ENCODE measurements at regions not wholly inside any gene's neighbourhood (a gene's known extent, or its start where the extent isn't known, plus 50 kb on each side); places are given as distances from the start of the nearest gene placed in this dataset.

DNA sequence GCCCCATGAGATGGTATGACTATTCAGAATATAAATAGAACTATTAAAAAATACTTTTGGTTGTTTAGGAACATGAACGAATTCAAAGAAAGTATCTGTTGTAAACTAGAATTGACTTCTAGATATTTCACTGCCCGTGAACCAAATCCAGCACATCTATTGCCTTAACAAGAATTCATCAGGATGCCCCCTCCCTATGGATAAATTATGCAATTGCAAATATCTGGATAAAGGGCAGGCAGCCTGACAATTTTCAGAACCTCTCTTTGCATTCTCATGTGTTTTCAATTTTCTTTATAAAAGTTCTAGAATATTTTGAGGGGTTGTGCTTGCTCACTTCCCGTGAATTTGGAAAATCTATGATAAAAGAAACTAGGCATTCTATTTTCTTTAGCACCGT is 822.1 kb upstream of the SORCS1 start:
- no peaks in the 10 kb centered on the region for H3K4me1 ChIP-seq (ENCODE audit: control insufficient read depth in 1 of 2, low read depth in 2 of 2)
- ATAC-seq (ENCODE audit: insufficient number of reproducible peaks, low FRiP score, low read depth), result no peak
- H3K9me3 ChIP-seq, result no peaks in the 10 kb centered on the region
- H3K27ac ChIP-seq, result no peak overlapping the region
- H3K36me3 ChIP-seq, result no peaks in the 10 kb centered on the region
- no peaks in the 10 kb centered on the region for H3K27me3 ChIP-seq (replicated peaks; ENCODE audit: insufficient read depth)
- H3K4me3 ChIP-seq, result no peak overlapping the region
- DNase-seq (ENCODE audit: low spot score), result no peak
- TF ChIP-seq, protein P1, sequence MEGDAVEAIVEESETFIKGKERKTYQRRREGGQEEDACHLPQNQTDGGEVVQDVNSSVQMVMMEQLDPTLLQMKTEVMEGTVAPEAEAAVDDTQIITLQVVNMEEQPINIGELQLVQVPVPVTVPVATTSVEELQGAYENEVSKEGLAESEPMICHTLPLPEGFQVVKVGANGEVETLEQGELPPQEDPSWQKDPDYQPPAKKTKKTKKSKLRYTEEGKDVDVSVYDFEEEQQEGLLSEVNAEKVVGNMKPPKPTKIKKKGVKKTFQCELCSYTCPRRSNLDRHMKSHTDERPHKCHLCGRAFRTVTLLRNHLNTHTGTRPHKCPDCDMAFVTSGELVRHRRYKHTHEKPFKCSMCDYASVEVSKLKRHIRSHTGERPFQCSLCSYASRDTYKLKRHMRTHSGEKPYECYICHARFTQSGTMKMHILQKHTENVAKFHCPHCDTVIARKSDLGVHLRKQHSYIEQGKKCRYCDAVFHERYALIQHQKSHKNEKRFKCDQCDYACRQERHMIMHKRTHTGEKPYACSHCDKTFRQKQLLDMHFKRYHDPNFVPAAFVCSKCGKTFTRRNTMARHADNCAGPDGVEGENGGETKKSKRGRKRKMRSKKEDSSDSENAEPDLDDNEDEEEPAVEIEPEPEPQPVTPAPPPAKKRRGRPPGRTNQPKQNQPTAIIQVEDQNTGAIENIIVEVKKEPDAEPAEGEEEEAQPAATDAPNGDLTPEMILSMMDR (IDR thresholded peaks at IDR 0.05), result no peak

DNA sequence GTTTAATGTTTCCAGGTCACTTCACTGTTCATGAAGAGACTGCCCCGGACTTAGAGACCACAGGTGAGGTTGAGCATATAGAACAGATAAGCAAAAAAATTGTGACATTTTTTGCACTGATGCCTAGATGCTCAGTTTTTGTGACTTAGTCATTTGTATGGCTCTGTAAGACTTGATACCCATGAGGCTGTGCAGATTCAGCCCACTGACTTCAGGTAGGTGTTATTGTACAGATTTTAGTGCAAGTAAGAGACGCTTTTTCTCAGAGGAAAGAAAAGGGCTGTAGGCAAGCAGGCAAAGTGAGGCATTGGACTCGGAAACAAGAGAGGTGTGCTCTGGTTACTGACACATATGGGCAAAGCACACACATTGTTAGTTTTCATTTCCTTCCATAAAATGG is 820.1 kb upstream of the SORCS1 start:
- DNase-seq (ENCODE audit: low spot score) (no peak), ATAC-seq (ENCODE audit: insufficient number of reproducible peaks, low FRiP score, low read depth) (no peak)
- Histone ChIP-seq H3K27ac (no peak overlapping the region), H3K4me1 (ENCODE audit: control insufficient read depth in 1 of 2, low read depth in 2 of 2) (no peaks in the 10 kb centered on the region), H3K9me3 (no peaks in the 10 kb centered on the region), H3K4me3 (no peak overlapping the region), H3K27me3 (replicated peaks; ENCODE audit: insufficient read depth) (no peaks in the 10 kb centered on the region), H3K36me3 (no peaks in the 10 kb centered on the region)
- TF ChIP-seq, protein P1 (IDR thresholded peaks at IDR 0.05), result no peak

DNA sequence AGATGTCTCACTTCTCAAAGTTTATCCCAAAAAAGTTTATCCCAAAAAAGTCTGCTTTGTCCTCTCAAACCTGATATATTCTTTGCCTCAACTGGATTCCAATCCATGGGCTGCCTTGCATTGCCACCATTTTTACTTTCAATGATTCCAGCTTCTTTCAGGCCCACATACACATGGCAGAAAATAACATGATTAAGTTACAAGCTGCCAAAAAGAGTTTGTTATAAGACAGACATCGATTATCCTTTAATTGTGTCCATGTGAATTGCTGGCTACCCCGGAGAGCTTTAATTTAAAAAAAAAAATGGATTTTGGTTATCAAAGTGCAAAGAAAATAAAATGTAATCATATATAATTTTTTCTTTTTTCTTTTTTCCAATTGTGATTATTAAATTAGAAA is 819.6 kb upstream of the SORCS1 start:
- ATAC-seq (ENCODE audit: insufficient number of reproducible peaks, low FRiP score, low read depth), result no peak
- Histone ChIP-seq H3K9me3 (no peaks in the 10 kb centered on the region), H3K27me3 (replicated peaks; ENCODE audit: insufficient read depth) (no peaks in the 10 kb centered on the region), H3K36me3 (no peaks in the 10 kb centered on the region), H3K4me3 (no peak overlapping the region), H3K27ac (no peak overlapping the region), H3K4me1 (ENCODE audit: control insufficient read depth in 1 of 2, low read depth in 2 of 2) (no peaks in the 10 kb centered on the region)
- no peak for DNase-seq (ENCODE audit: low spot score)
- TF ChIP-seq, protein P1 (IDR thresholded peaks at IDR 0.05), result no peak

GRCh38 chr10:107978455-107978854 is 813.9 kb upstream of the SORCS1 start:
- Histone ChIP-seq H3K36me3 (no peaks in the 10 kb centered on the region), H3K4me3 (no peak overlapping the region), H3K27me3 (replicated peaks; ENCODE audit: insufficient read depth) (no peaks in the 10 kb centered on the region), H3K9me3 (no peaks in the 10 kb centered on the region), H3K4me1 (ENCODE audit: control insufficient read depth in 1 of 2, low read depth in 2 of 2) (no peaks in the 10 kb centered on the region), H3K27ac (no peak overlapping the region)
- ATAC-seq (ENCODE audit: insufficient number of reproducible peaks, low FRiP score, low read depth), result no peak
- TF ChIP-seq, protein P1 (IDR thresholded peaks at IDR 0.05), result no peak
- DNase-seq (ENCODE audit: low spot score), result no peak

- ATAC-seq (ENCODE audit: insufficient number of reproducible peaks, low FRiP score, low read depth) (no peak), DNase-seq (ENCODE audit: low spot score) (no peak)
- no peaks in the 10 kb centered on the region for H3K27me3 ChIP-seq (replicated peaks; ENCODE audit: insufficient read depth)
Measured at GRCh38 chr10:107971973-107972372, 807.5 kb upstream of the SORCS1 start.

More at GRCh38 chr10:107971973-107972372, 807.5 kb upstream of the SORCS1 start:
- Histone ChIP-seq H3K4me3 (no peak overlapping the region), H3K36me3 (no peaks in the 10 kb centered on the region), H3K9me3 (no peaks in the 10 kb centered on the region), H3K4me1 (ENCODE audit: control insufficient read depth in 1 of 2, low read depth in 2 of 2) (no peaks in the 10 kb centered on the region), H3K27ac (no peak overlapping the region)
- TF ChIP-seq, protein P1 (IDR thresholded peaks at IDR 0.05), result no peak
